RKO (cell line): ENCODE measurements at regions not wholly inside any gene's neighbourhood (a gene's known extent, or its start where the extent isn't known, plus 50 kb on each side); places are given as distances from the start of the nearest gene placed in this dataset.

Experiments
- DNase-seq: peaks from one replicate; pipeline ENCODE4 v3.0.0-alpha.2; 2016; ENCODE audit warnings: low spot score

- DNase-seq, result no peak
Observed at GRCh38 chr12:111222027-111222414, 146.9 kb downstream of the PHETA1 start.

GRCh38 chr12:111221062-111222026 is 147.6 kb downstream of the PHETA1 start:
- no peak for DNase-seq

- DNase-seq, result no peak
Observed at GRCh38 chr12:111220363-111220762, 148.5 kb downstream of the PHETA1 start.

- no peak for DNase-seq
Observed at GRCh38 chr12:111219440-111219839, 149.5 kb downstream of the PHETA1 start.

- DNase-seq, result no peak
Observed at GRCh38 chr12:111218499-111218898, 150.4 kb downstream of the PHETA1 start.

GRCh38 chr12:111216387-111217159 is 152.3 kb downstream of the PHETA1 start:
- no peak for DNase-seq

- DNase-seq, result no peak
Observed at GRCh38 chr12:111215881-111216280, 153.0 kb downstream of the PHETA1 start.

- DNase-seq, result no peak
Observed at GRCh38 chr12:111214401-111214800, 154.5 kb downstream of the PHETA1 start.

GRCh38 chr12:111213561-111213960 is 155.3 kb downstream of the PHETA1 start:
- DNase-seq, result no peak

- no peak for DNase-seq
Observed at GRCh38 chr12:111212814-111213456, 156.0 kb downstream of the PHETA1 start.

GRCh38 chr12:111211910-111212757 is 156.8 kb downstream of the PHETA1 start:
- no peak for DNase-seq

GRCh38 chr12:111209811-111210210 is 159.1 kb downstream of the PHETA1 start:
- DNase-seq, result no peak

- no peak for DNase-seq
Observed at GRCh38 chr12:111207761-111208160, 161.1 kb downstream of the PHETA1 start.

- no peak for DNase-seq
Observed at GRCh38 chr12:111204788-111205241, 164.1 kb downstream of the PHETA1 start.

- DNase-seq, result no peak
Observed at GRCh38 chr12:111203969-111204368, 164.9 kb downstream of the PHETA1 start.

GRCh38 chr12:111203446-111203845 is 165.4 kb downstream of the PHETA1 start:
- DNase-seq, result no peak

- no peak for DNase-seq
Observed at GRCh38 chr12:111202237-111202915, 166.5 kb downstream of the PHETA1 start.

GRCh38 chr12:111201495-111202236 is 167.2 kb downstream of the PHETA1 start:
- no peak for DNase-seq

- DNase-seq, result no peak
Observed at GRCh38 chr12:111201036-111201435, 167.9 kb downstream of the PHETA1 start.

GRCh38 chr12:111197376-111197944 is 171.4 kb downstream of the PHETA1 start:
- DNase-seq, result no peak
